Tibial artery (tissue), 4 donors: ENCODE measurements at regions not wholly inside any gene's neighbourhood (a gene's known extent, or its start where the extent isn't known, plus 50 kb on each side); places are given as distances from the start of the nearest gene placed in this dataset.
"Not testable (repeated sequence)": the region's sequence is repeated elsewhere in the genome, so short reads cannot be mapped to it uniquely, and the experiment has no call there.

Source experiments
- DNase-seq, 2 donors: peaks; one replicate each; pipeline ENCODE4 v3.0.0-alpha.2; 2019
- H3K27ac ChIP-seq, 2 donors: fragments of 200-600 bp; sonication (generic) in 1 of 2; 1 replicate in 1 of 2; 2 replicates in 1 of 2; pipeline ENCODE4 v1.5.1; 2018 to 2019; ENCODE audit warnings: mild to moderate bottlenecking in 1 of 2
- H3K27me3 ChIP-seq, 2 donors: fragments of 200-600 bp; sonication (generic) in 1 of 2; one replicate each; pipeline versions ENCODE4 v1.5.1 to v1.6.0; 2016 to 2019
- H3K36me3 ChIP-seq, 3 donors: fragments of 200-600 bp; sonication (generic) in 2 of 3; one replicate each; pipeline ENCODE4 v1.5.1; 2016 to 2019; ENCODE audit warnings: mild to moderate bottlenecking in 2 of 3
- H3K4me1 ChIP-seq, 4 donors: fragments of 200-600 bp; sonication (generic) in 2 of 4; 1 replicate in 3 of 4; 2 replicates in 1 of 4; pipeline ENCODE4 v1.5.1; 2016 to 2019
- H3K4me3 ChIP-seq, 2 donors: fragments of 200-600 bp; sonication (generic) in 1 of 2; 1 replicate in 1 of 2; 2 replicates in 1 of 2; pipeline ENCODE4 v1.5.1; 2018 to 2019; ENCODE audit warnings: mild to moderate bottlenecking in 2 of 2
- H3K9me3 ChIP-seq, 3 donors: fragments of 200-600 bp; sonication (generic) in 1 of 3; one replicate each; pipeline ENCODE4 v1.5.1; 2016 to 2019
- CTCF ChIP-seq, 2 experiments: fragments of 200-600 bp in 1 of 2; fragments of 450-650 bp in 1 of 2; IDR thresholded peaks; one replicate each; pipeline ENCODE4 v1.5.1; 2017 to 2019; ENCODE audit warnings: antibody characterized with exemption in 2 of 2, mild to moderate bottlenecking in 1 of 2, moderate library complexity in 1 of 2
- intact Hi-C: fragments of 100-400 bp; cut with DNase I; formaldehyde crosslinking; loops from one replicate; pipeline ENCODE4 v1.15.0; 2023; ENCODE audit warnings: low total_unique reads

GRCh38 chr5:96320797-96321196, 112.3 kb downstream of the PCSK1 start:
- H3K4me3 ChIP-seq: no peak overlapping the region
- no peak overlapping the region for H3K27ac ChIP-seq
- no peaks in the 10 kb centered on the region for H3K36me3 ChIP-seq
- H3K9me3 ChIP-seq: no peaks in the 10 kb centered on the region
- no peaks in the 10 kb centered on the region for H3K27me3 ChIP-seq
- DNase-seq: no peak
- TF ChIP-seq CTCF (IDR thresholded peaks at IDR 0.05): no peak
- intact Hi-C loops: loop anchor here (10.0 kb wide), 2 partner anchors 56 to 106 kb away; no protein-coding TSS in a partner anchor
- H3K4me1 ChIP-seq: no peaks in the 10 kb centered on the region

- H3K27me3 ChIP-seq, H3K4me3 ChIP-seq, DNase-seq, H3K4me1 ChIP-seq, H3K36me3 ChIP-seq, H3K9me3 ChIP-seq, H3K27ac ChIP-seq: not testable (repeated sequence)
- intact Hi-C loops: loop anchor here (10.0 kb wide), 2 partner anchors 55 to 105 kb away; no protein-coding TSS in a partner anchor
These were observed 112.9 kb downstream of the PCSK1 start for GRCh38 chr5:96319981-96320739.

- Histone ChIP-seq H3K36me3 (no peaks in the 10 kb centered on the region), H3K4me1 (peaks cover 0 to 3% (median 0%) of the 10 kb centered on the region in 4 donors), H3K27ac (no peak overlapping the region), H3K9me3 (no peaks in the 10 kb centered on the region), H3K27me3 (no peaks in the 10 kb centered on the region), H3K4me3 (no peak overlapping the region)
- no peak for TF ChIP-seq CTCF (IDR thresholded peaks at IDR 0.05)
- intact Hi-C loops: no loop called here
- no peak for DNase-seq
These were observed 114.4 kb downstream of the PCSK1 start for GRCh38 chr5:96318569-96319110.

GRCh38 chr5:96317945-96318344, 115.1 kb downstream of the PCSK1 start:
- H3K4me1 ChIP-seq: peaks cover 0 to 3% (median 0%) of the 10 kb centered on the region in 4 donors
- H3K27me3 ChIP-seq: no peaks in the 10 kb centered on the region
- H3K36me3 ChIP-seq: no peaks in the 10 kb centered on the region

GRCh38 chr5:96316487-96316886, 116.6 kb downstream of the PCSK1 start:
- no peaks in the 10 kb centered on the region for H3K9me3 ChIP-seq
- H3K36me3 ChIP-seq: no peaks in the 10 kb centered on the region
- intact Hi-C loops: no loop called here
- no peak for DNase-seq
- H3K27me3 ChIP-seq: no peaks in the 10 kb centered on the region
- H3K4me1 ChIP-seq: peaks cover 0 to 3% (median 0%) of the 10 kb centered on the region in 4 donors
- no peak overlapping the region for H3K27ac ChIP-seq
- no peak overlapping the region for H3K4me3 ChIP-seq
- no peak for TF ChIP-seq CTCF (IDR thresholded peaks at IDR 0.05)

More at GRCh38 chr5:96317945-96318344, 115.1 kb downstream of the PCSK1 start:
- intact Hi-C loops: no loop called here
- no peaks in the 10 kb centered on the region for H3K9me3 ChIP-seq
- DNase-seq: no peak
- no peak overlapping the region for H3K27ac ChIP-seq
- H3K4me3 ChIP-seq: no peak overlapping the region
- TF ChIP-seq CTCF (IDR thresholded peaks at IDR 0.05): no peak

GRCh38 chr5:96316017-96316416, 117.0 kb downstream of the PCSK1 start:
- no peak for DNase-seq
- Histone ChIP-seq H3K36me3 (no peaks in the 10 kb centered on the region), H3K9me3 (no peaks in the 10 kb centered on the region), H3K4me3 (no peak overlapping the region), H3K27ac (no peak overlapping the region), H3K27me3 (no peaks in the 10 kb centered on the region), H3K4me1 (peaks cover 0 to 3% (median 0%) of the 10 kb centered on the region in 4 donors)
- intact Hi-C loops: no loop called here
- no peak for TF ChIP-seq CTCF (IDR thresholded peaks at IDR 0.05)
